ENCODE measurements at regions not wholly inside any gene's neighbourhood (a gene's known extent, or its start where the extent isn't known, plus 50 kb on each side); places are given as distances from the start of the nearest gene placed in this dataset.
"Not testable (repeated sequence)": the region's sequence is repeated elsewhere in the genome, so short reads cannot be mapped to it uniquely, and the experiment has no call there.

- no peaks in the 10 kb centered on the region for H3K36me3 ChIP-seq
- no peak overlapping the region for H3K4me3 ChIP-seq (ENCODE audit: low read depth, low read length)
- no peaks in the 10 kb centered on the region; the same call in 1 of the 2 replicates for H3K9me3 ChIP-seq
- TF ChIP-seq, protein P1, sequence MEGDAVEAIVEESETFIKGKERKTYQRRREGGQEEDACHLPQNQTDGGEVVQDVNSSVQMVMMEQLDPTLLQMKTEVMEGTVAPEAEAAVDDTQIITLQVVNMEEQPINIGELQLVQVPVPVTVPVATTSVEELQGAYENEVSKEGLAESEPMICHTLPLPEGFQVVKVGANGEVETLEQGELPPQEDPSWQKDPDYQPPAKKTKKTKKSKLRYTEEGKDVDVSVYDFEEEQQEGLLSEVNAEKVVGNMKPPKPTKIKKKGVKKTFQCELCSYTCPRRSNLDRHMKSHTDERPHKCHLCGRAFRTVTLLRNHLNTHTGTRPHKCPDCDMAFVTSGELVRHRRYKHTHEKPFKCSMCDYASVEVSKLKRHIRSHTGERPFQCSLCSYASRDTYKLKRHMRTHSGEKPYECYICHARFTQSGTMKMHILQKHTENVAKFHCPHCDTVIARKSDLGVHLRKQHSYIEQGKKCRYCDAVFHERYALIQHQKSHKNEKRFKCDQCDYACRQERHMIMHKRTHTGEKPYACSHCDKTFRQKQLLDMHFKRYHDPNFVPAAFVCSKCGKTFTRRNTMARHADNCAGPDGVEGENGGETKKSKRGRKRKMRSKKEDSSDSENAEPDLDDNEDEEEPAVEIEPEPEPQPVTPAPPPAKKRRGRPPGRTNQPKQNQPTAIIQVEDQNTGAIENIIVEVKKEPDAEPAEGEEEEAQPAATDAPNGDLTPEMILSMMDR (IDR thresholded peaks at IDR 0.05; ENCODE audit: low read depth, low read length), result no peak
- H3K4me1 ChIP-seq, result peaks cover 9% of the 10 kb centered on the region
- no peaks in the 10 kb centered on the region for H3K27me3 ChIP-seq
- no peak for DNase-seq
Observed at GRCh38 chr11:103735497-103736032, 300.9 kb upstream of the DDI1 start.

GRCh38 chr11:103736315-103737036 lies 300.0 kb upstream of the DDI1 start:
- Histone ChIP-seq H3K4me3 (ENCODE audit: low read depth, low read length) (no peak overlapping the region), H3K4me1 (peaks cover 9% of the 10 kb centered on the region), H3K27me3 (no peaks in the 10 kb centered on the region), H3K36me3 (no peaks in the 10 kb centered on the region), H3K9me3 (no peaks in the 10 kb centered on the region; the same call in 1 of the 2 replicates)
- DNase-seq, result no peak
- TF ChIP-seq, protein P1 (IDR thresholded peaks at IDR 0.05; ENCODE audit: low read depth, low read length), result no peak

DNA sequence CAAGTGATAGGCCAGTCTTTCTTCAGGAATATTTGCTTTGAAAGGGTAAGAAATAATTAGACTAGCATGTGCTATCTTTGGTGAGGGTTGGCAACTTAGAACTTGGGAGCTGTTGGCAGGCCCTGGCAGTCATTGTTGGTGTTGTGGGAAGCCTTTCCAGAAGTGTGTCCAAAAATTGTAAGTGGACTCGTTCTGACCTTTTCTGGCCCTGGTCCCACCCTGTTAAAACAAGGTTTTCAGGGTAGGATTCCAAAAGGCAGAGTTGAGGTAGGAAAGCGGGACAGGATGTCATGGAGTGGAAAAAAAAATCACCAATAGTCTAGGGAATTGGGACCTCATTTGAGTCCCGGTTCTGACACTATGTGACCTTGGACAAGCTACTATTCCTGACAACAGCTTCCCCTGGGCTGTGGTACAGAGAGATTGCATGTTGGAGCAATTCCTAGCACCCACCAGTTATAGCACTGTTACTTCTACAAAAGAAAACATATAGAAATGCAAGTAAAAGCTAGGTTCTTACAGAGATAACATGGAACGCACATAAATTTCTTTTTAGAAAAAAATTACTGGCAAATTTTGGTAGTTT lies 299.3 kb upstream of the DDI1 start:
- no peak for DNase-seq
- Histone ChIP-seq H3K27me3 (no peaks in the 10 kb centered on the region), H3K9me3 (no peaks in the 10 kb centered on the region; the same call in 1 of the 2 replicates), H3K36me3 (no peaks in the 10 kb centered on the region), H3K4me3 (ENCODE audit: low read depth, low read length) (no peak overlapping the region), H3K4me1 (peaks cover 9% of the 10 kb centered on the region)
- TF ChIP-seq, protein P1 (IDR thresholded peaks at IDR 0.05; ENCODE audit: low read depth, low read length), result no peak

GRCh38 chr11:103737747-103738146 lies 298.7 kb upstream of the DDI1 start:
- Histone ChIP-seq H3K4me1 (peaks cover 9% of the 10 kb centered on the region), H3K36me3 (no peaks in the 10 kb centered on the region), H3K27me3 (no peaks in the 10 kb centered on the region), H3K4me3 (ENCODE audit: low read depth, low read length) (no peak overlapping the region), H3K9me3 (no peaks in the 10 kb centered on the region; the same call in 1 of the 2 replicates)
- DNase-seq, result no peak
- TF ChIP-seq, protein P1 (IDR thresholded peaks at IDR 0.05; ENCODE audit: low read depth, low read length), result no peak

DNA sequence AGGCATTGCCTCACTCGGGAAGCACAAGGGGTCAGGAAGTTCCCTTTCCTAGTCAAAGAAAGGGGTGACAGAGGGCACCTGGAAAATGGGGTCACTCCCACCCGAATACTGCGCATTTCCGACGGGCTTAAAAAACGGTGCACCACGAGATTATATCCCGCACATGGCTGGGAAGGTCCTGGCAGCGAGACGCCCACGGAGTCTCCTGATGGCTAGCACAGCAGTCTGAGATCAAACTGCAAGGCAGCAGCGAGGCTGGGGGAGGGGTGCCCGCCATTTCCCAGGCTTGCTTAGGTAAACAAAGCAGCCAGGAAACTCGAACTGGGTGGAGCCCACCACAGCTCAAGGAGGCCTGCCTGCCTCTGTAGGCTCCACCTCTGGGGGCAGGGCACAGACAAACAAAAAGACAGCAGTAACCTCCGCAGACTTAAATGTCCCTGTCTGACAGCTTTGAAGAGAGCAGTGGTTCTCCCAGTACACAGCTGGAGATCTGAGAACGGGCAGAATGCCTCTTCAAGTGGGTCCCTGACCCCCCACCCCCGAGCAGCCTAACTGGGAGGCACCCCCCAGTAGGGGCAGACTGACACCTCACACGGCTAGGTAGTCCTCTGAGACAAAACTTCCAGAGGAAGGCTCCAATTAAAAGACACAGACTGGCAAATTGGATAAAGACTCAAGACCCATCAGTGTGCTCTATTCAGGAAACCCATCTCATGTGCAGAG lies 297.2 kb upstream of the DDI1 start:
- not testable (repeated sequence) for H3K27me3 ChIP-seq, H3K4me1 ChIP-seq, H3K9me3 ChIP-seq, H3K36me3 ChIP-seq
- H3K4me3 ChIP-seq (ENCODE audit: low read depth, low read length), result peak overlapping the region; percentile 38
- DNase-seq, result peak; percentile 16

DNA sequence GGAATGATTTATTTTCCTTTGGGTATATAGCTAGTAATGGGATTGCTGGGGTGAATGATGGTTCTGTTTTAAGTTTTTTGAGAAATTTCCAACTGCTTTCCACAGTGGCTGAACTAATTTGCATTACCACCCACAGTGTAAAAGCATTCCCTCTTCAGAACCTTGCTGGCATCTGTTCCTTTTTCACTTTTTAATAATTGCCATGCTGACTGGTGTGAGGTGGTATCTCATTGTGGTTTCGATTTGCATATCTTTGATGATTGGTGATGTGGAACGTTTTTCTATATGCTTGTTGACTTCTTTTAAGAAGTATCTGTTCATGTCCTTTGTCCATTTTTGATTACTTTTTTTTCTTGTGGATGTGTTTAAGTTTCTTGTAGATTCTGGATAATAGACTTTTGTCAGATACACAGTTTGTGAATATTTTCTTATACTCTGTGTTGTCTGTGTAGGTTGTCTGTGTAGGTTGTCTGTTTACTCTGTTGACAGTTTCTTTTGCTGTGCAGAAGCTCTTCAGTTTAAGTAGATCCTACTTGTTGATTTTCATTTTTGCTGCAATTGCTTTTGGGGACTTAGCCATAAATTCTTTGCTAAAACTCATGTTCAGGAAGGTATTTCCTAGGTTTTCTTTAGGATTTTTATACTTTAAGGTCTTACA lies 291.8 kb upstream of the DDI1 start:
- H3K4me3 ChIP-seq (ENCODE audit: low read depth, low read length), result no peak overlapping the region
- H3K36me3 ChIP-seq, result no peaks in the 10 kb centered on the region
- DNase-seq, result no peak
- H3K27me3 ChIP-seq, result no peaks in the 10 kb centered on the region
- H3K9me3 ChIP-seq, result no peaks in the 10 kb centered on the region
- no peaks in the 10 kb centered on the region for H3K4me1 ChIP-seq
- TF ChIP-seq, protein P1 (IDR thresholded peaks at IDR 0.05; ENCODE audit: low read depth, low read length), result no peak

Data from BE2C (cell line).